Fibroblast of lung (primary cell): ENCODE measurements at regions not wholly inside any gene's neighbourhood (a gene's known extent, or its start where the extent isn't known, plus 50 kb on each side); places are given as distances from the start of the nearest gene placed in this dataset.

ENCODE experiments used
- DNase-seq, 2 donors: peaks; one replicate each; pipeline versions ENCODE4 v3.0.0 to v3.0.0-alpha.2; 2010; ENCODE audit warnings: low read depth in 2 of 2
- H2AFZ ChIP-seq: 2 replicates; pipeline ENCODE4 v1.5.1; 2012; ENCODE audit warnings: low read length, control low read depth, inconsistent platforms
- H3K27ac ChIP-seq: 2 replicates; pipeline ENCODE4 v1.5.1; 2011; ENCODE audit warnings: low read length, control low read depth; ENCODE audit not compliant: insufficient read depth
- H3K27me3 ChIP-seq: 2 replicates; pipeline ENCODE4 v1.5.1; 2011; ENCODE audit warnings: mild to moderate bottlenecking, low read length; ENCODE audit not compliant: control insufficient read depth, insufficient read depth
- H3K36me3 ChIP-seq: 2 replicates; pipeline ENCODE4 v1.5.1; 2011; ENCODE audit warnings: low read length; ENCODE audit not compliant: control insufficient read depth, insufficient read depth
- H3K4me1 ChIP-seq: 2 replicates; pipeline ENCODE4 v1.5.1; 2011; ENCODE audit warnings: low read length; ENCODE audit not compliant: control insufficient read depth, insufficient read depth; ENCODE audit errors: extremely low read depth
- H3K4me2 ChIP-seq: 2 replicates; pipeline ENCODE4 v1.5.1; 2011; ENCODE audit warnings: low read length, control low read depth; ENCODE audit not compliant: insufficient read depth; ENCODE audit errors: extremely low read depth
- H3K4me3 ChIP-seq, 4 experiments: fragments of 200-600 bp in 1 of 4; sonication (generic) in 1 of 4; replicated peaks in 1 of 4; 2 replicates each; pipeline ENCODE4 v1.5.1; 2011 to 2016; ENCODE audit warnings: low read length in 4 of 4, low read depth in 3 of 4, mild to moderate bottlenecking in 3 of 4, control low read depth in 2 of 4, inconsistent platforms in 1 of 4, mixed read lengths in 1 of 4; ENCODE audit not compliant: insufficient read depth in 1 of 4; ENCODE audit errors: control extremely low read depth in 1 of 4
- H3K79me2 ChIP-seq: 2 replicates; pipeline ENCODE4 v1.5.1; 2012; ENCODE audit warnings: mild to moderate bottlenecking, low read length, inconsistent platforms; ENCODE audit not compliant: control insufficient read depth, insufficient read depth
- H3K9ac ChIP-seq: 2 replicates; pipeline ENCODE4 v1.5.1; 2011; ENCODE audit warnings: mild to moderate bottlenecking, low read length, control low read depth; ENCODE audit not compliant: insufficient read depth
- H3K9me3 ChIP-seq: 2 replicates; pipeline ENCODE4 v1.5.1; 2012; ENCODE audit warnings: low read depth, low read length; ENCODE audit not compliant: control insufficient read depth, insufficient read depth
- H4K20me1 ChIP-seq: 2 replicates; pipeline ENCODE4 v1.5.1; 2011; ENCODE audit warnings: low read length; ENCODE audit not compliant: control insufficient read depth, insufficient read depth; ENCODE audit errors: extremely low read depth
- CTCF ChIP-seq, 2 donors: IDR thresholded peaks in 1 of 2; conservative IDR thresholded peaks in 1 of 2; 1 replicate in 1 of 2; 2 replicates in 1 of 2; pipeline ENCODE4 v1.5.1; 2011 to 2012; ENCODE audit warnings: low read length in 2 of 2, control low read depth in 1 of 2, inconsistent platforms in 1 of 2, low read depth in 1 of 2, mild to moderate bottlenecking in 1 of 2
- EZH2 ChIP-seq: IDR thresholded peaks from 2 replicates; pipeline ENCODE4 v1.5.1; 2012; ENCODE audit warnings: low read length, control low read depth, mild to moderate bottlenecking; ENCODE audit errors: missing control alignments

DNA sequence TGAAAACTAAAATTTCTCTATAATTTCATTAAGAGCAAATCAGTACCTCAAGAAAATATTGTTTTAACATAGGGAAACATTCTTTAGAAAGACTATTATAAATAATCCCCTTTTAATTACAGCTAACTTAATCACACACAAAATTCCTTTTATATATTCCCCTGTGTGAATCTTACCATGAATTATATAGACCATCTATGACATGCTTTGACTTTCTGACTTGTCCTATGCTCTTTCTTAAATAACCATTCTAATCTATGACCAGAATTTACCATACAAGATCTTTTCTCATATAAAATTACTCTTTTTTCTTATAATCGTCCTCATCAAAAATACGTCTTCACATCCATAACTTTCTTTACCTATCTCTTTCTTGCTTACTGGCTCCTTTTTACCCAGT, 824.2 kb upstream of the FAM98A start:
- Histone ChIP-seq H3K79me2 (no peaks in the 10 kb centered on the region), H3K4me3 (no peak overlapping the region), H3K27ac (no peak overlapping the region), H3K36me3 (no peaks in the 10 kb centered on the region), H2AFZ (no peak overlapping the region), H3K9ac (no peak overlapping the region), H4K20me1 (no peaks in the 10 kb centered on the region), H3K27me3 (no peaks in the 10 kb centered on the region), H3K4me2 (no peak overlapping the region), H3K9me3 (no peaks in the 10 kb centered on the region), H3K4me1 (no peaks in the 10 kb centered on the region)
- TF ChIP-seq CTCF (conservative IDR thresholded peaks at IDR 0.05 in 1 of 2, IDR thresholded peaks at IDR 0.05 in 1 of 2; ENCODE audit: low read depth in 1 of 2, low read length in 2 of 2) (no peak), EZH2 (no peak)
- DNase-seq: no peak

DNA sequence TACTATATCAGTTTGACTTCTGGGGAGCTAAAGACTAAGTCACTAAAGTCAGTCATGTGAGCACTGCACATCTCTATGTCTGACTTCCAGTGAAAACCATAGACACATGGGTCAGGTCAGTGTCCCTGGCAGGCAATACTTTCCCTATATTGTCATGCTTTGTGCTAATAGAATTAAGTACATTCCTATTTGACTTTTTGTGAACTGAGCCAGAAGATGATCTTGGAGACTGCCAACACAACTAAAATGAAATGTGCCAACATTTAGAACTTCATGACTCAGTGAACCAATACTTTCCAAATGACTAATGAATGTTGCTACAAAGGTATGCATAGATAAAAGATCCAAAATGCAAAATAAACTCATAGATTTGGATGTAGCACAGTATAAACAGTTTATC, 820.8 kb upstream of the FAM98A start:
- no peak for TF ChIP-seq CTCF (conservative IDR thresholded peaks at IDR 0.05 in 1 of 2, IDR thresholded peaks at IDR 0.05 in 1 of 2; ENCODE audit: low read depth in 1 of 2, low read length in 2 of 2)
- TF ChIP-seq EZH2: no peak

GRCh38 chr2:34416856-34417255, 817.8 kb upstream of the FAM98A start:
- Histone ChIP-seq H4K20me1 (no peaks in the 10 kb centered on the region), H3K27me3 (no peaks in the 10 kb centered on the region)

More for the DNA sequence above, 820.8 kb upstream of the FAM98A start:
- no peaks in the 10 kb centered on the region for H3K9me3 ChIP-seq
- H4K20me1 ChIP-seq: no peaks in the 10 kb centered on the region
- no peaks in the 10 kb centered on the region for H3K4me1 ChIP-seq
- no peaks in the 10 kb centered on the region for H3K36me3 ChIP-seq
- no peak overlapping the region for H3K4me3 ChIP-seq
- no peak overlapping the region for H3K27ac ChIP-seq
- no peak overlapping the region for H3K4me2 ChIP-seq
- H2AFZ ChIP-seq: no peak overlapping the region
- H3K27me3 ChIP-seq: no peaks in the 10 kb centered on the region
- peak in 1 of 2 donors; percentile 21 for DNase-seq
- H3K79me2 ChIP-seq: no peaks in the 10 kb centered on the region
- H3K9ac ChIP-seq: no peak overlapping the region

More at GRCh38 chr2:34416856-34417255, 817.8 kb upstream of the FAM98A start:
- no peak overlapping the region for H3K27ac ChIP-seq
- H3K36me3 ChIP-seq: no peaks in the 10 kb centered on the region
- H3K4me3 ChIP-seq: no peak overlapping the region
- no peak overlapping the region for H3K4me2 ChIP-seq
- no peak overlapping the region for H2AFZ ChIP-seq
- H3K4me1 ChIP-seq: no peaks in the 10 kb centered on the region
- no peaks in the 10 kb centered on the region for H3K79me2 ChIP-seq
- no peak overlapping the region for H3K9ac ChIP-seq
- DNase-seq: no peak
- no peaks in the 10 kb centered on the region for H3K9me3 ChIP-seq
- TF ChIP-seq CTCF (conservative IDR thresholded peaks at IDR 0.05 in 1 of 2, IDR thresholded peaks at IDR 0.05 in 1 of 2; ENCODE audit: low read depth in 1 of 2, low read length in 2 of 2) (no peak), EZH2 (no peak)
